NCI-H1092 (cell line): ENCODE measurements at regions not wholly inside any gene's neighbourhood (a gene's known extent, or its start where the extent isn't known, plus 50 kb on each side); places are given as distances from the start of the nearest gene placed in this dataset.
"Not testable (repeated sequence)": the region's sequence is repeated elsewhere in the genome, so short reads cannot be mapped to it uniquely, and the experiment has no call there.

ENCODE experiments used
- DNase-seq: peaks from one replicate; lab custom pipeline; 2025; lab: John Stamatoyannopoulos, UW

GRCh38 chr7:46059308-46060020 lies 138.4 kb upstream of the IGFBP3 start:
- DNase-seq: no peak

DNA sequence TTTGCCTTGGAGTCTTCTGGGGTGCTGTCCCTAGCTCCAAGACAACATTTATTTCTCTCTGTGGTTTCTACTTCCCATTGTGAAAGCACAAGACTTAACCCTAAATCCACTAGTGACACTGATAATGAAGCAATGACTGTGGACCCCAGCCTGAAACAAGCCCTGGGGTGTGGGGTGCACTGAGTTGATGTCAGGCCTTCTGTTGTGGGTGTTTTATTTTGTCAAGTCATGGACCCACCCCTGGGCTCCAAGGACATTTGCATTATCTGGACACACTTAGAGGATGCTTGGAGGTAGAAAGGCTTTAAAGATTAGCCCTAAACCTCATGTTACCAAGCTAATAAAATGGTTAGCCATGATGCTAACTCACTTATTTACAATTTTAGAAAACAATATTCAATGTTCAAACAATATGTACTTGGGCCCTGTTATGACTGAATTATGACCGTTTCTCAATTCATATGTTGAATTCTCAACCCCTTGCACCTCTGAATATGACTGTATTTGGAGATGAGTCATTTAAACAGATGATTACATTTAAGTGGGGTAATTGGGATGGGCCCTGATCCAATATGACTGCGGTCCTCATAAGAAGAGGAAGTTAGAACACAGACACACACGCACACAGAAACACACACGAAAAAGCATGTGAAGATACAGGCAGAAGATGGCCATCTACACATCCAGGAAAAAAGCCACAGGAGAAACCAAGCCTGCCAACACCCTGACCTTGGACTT lies 137.2 kb upstream of the IGFBP3 start:
- no peak for DNase-seq

GRCh38 chr7:46054915-46055314 lies 133.8 kb upstream of the IGFBP3 start:
- no peak for DNase-seq

- DNase-seq: no peak
These were observed 133.2 kb upstream of the IGFBP3 start for GRCh38 chr7:46054272-46054671.

DNA sequence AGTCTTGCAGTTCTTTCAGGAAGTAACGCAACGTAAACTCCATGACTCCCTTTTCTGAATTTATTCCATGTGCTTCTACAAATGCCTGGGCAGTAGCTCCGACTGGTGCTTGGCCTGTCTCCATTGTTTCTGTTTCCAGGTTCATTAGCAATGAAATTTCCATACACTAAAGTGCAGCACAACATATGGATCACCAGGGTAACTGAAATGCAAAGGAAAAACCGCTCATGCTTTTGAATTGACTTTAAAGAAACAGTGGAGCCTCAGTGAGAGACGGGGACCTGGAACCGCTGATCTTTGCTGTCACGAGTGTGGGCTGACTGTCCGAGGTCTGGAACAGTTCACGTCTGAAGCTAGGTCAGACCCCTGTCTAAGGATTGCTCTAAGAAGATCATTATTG lies 126.5 kb upstream of the IGFBP3 start:
- no peak for DNase-seq

- not testable (repeated sequence) for DNase-seq
These were observed 122.3 kb upstream of the IGFBP3 start for GRCh38 chr7:46043338-46043737.

DNA sequence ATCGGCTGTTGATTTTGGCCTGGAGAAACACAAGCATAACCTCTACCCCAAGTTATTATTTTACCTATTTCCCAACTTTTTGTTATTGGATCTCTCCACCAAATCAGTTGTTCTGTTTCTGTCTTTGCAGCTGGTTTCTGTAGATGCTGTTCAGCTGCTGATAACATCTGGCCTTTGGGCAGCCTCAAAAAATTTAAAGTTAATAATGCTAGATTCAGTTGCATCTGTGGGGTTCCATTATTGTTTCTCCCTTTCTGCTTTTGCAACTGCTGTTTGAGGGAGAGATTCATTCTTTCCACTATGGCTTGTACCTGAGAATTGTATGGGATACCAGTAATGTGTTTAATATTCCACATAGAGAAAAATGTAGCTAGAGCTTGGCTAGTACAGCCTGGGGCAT lies 118.7 kb upstream of the IGFBP3 start:
- DNase-seq: not testable (repeated sequence)

- no peak for DNase-seq
These were observed 114.1 kb upstream of the IGFBP3 start for GRCh38 chr7:46035166-46035565.

DNA sequence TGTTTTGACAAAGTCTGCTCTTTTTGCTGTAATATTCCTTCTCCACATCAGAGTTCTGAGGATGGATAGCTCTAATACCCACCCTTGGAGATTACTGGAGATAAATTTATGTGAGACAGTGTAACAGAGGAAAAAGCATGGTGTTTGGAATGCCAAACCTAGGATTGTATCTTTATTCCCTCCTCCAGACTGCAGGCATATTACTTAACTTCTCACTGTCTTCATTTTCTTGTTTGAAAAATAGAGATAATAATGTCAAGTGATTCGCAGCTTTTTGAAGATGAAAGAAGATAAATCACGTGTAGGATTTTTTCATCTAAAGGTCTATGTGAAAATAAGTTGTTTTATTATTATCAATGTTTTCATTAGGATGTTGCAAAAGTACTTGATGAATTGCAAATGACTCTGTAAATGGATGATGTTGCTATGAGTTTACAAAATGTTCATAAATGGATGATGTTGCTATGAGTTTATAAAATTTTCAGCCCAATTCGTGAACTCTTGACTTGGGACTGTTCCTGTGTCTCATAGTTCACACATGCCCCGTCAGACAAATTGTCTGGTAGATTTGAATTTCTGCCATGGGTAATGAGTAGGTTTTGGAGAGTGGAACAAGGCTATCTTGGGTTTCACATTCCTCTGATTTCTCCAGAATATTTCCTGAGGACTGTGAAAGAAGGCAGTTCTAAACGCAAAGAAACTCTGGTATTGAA lies 113.1 kb upstream of the IGFBP3 start:
- DNase-seq: no peak

DNA sequence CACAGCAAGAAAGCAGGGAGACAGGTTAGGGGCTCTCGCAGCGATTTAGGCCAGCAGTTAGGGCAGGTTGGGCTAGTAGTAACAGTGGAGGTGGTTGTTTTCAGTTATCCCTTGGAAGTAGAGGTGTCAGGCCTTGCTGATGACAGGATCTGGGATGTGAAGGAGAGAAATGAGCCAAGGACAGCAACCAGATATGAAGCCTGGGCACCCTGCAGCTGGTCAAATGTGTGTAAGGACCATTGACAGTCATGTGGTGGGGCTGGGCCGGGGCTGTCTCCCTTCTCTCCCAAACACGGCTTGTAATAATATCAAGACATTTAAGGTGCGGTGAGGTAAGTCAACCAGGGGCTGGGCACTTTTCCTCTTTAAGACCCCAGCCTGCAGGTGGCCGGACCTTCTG lies 112.5 kb upstream of the IGFBP3 start:
- DNase-seq: no peak

- no peak for DNase-seq
These were observed 111.9 kb upstream of the IGFBP3 start for GRCh38 chr7:46032942-46033341.

- no peak for DNase-seq
These were observed 111.3 kb upstream of the IGFBP3 start for GRCh38 chr7:46032353-46032752.

DNA sequence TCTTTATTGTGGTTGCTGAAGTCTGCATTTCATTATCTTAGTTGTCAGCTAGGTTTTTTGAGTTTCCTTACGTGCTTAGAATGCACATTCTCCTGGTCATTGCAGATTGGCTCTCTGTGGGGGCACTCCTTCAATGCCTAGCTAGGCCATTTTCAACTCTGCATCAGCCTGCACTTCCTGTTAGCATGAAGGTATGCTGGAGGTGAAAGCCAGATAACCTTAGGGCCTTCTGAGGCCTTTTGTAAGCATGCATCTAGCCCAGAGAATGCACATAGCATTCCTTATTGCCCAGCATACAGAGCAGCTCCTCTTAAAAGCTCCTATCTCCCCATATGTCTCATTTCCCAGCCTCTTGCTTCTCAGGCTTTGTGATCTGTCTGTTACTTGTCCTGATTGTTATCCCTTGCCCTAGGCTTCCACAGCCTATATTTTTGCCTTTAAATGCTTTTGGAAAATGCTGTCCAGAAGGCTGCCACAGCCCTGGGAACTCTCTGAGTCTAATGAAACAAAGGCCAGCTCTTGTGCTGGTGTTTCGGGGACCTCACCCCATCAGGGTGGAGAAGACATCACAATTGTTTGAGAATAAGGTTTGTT lies 108.1 kb upstream of the IGFBP3 start:
- DNase-seq: no peak

DNA sequence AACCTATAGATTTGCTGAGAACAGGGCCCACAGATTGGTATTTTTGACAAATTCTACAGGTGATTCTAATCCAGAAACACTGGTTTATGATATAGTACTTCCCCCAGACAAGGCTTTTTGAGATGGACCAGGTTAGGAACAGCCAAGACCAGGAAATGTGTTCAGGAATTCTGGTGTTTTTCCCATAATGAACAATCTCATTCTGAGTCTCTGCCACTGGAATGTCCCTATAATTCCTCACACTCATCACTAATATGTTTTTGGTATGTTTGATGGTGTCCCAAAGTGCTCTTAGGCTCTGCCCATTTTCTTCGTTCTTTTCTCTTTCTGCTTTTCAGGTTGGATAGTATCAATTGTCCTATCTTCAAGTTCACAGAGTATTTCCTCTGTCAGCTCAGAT lies 107.2 kb upstream of the IGFBP3 start:
- no peak for DNase-seq

GRCh38 chr7:46026741-46027140 lies 105.7 kb upstream of the IGFBP3 start:
- no peak for DNase-seq

DNA sequence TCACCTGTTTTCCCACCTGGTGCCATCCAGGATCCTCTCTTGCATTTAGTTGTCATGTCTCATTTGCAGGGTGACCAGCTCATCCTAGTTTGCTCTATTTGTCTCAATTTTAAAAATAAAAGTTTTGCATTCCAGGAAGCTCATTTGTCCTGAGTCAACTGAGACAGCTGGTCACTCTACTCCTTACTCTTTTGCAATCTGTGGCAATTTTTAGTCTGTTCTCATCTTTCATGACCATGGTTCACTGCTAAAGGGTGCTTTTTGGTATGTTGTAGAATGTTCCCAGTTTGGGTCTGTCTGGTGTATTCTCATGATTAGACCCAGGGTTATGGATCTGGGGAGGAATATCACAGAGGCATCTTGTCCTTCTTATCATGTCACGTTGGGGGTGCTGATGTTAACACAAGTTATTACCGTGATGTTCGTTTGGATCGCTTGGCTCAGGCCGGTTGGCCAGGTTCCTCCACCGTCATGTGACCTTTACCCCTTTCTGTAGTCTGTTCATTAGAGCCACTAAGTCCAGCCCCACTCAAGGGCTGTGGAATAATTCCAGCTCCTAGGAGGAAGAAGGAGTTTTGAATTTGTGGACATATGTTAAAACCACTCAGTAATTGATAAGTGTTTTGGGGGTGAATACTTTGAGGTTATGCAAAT lies 103.3 kb upstream of the IGFBP3 start:
- no peak for DNase-seq

GRCh38 chr7:46022397-46022796 lies 101.3 kb upstream of the IGFBP3 start:
- no peak for DNase-seq

- DNase-seq: no peak
These were observed 94.2 kb upstream of the IGFBP3 start for GRCh38 chr7:46015107-46015868.

DNA sequence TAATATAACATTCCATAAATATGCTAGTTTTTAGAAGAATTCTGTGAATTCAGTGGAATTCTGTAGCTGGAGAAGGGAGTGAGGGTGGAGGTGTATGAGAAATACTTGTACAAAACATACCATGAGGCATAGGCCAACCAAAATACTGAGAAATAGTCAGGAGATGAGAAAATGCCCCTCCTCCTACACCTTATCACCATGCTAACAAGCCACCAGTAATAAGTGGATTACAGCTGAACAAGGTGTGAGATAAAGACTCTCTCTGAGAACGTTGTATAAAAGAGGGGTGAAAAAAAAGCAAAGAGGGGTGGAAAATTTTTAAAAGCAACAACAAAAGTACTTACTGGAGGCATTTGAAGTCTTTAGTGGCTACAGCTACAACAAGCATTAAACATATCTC lies 90.4 kb upstream of the IGFBP3 start:
- DNase-seq: no peak

DNA sequence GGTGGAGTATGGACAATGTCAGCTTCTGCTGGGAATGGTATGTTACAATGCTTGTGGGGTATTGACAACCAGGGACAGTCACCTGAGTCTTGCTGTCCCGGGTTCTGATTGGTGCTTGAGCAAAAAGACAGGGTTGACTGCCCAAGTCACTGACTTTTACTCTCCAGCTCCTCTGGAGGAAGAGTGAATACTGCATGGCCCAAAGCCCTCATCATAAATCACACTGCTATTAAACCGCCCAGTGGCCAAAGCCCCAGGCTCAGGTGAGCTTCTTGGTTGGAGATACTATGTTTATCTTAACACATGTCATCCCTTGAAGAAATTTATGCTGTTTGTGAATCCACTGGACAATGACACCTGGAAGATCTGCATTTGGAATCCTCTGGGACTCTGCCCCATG lies 90.0 kb upstream of the IGFBP3 start:
- no peak for DNase-seq

- no peak for DNase-seq
These were observed 88.1 kb upstream of the IGFBP3 start for GRCh38 chr7:46009211-46009610.
